IPS-18c (cell line): ENCODE measurements at regions not wholly inside any gene's neighbourhood (a gene's known extent, or its start where the extent isn't known, plus 50 kb on each side); places are given as distances from the start of the nearest gene placed in this dataset.

Source experiments
- H3K4me3 ChIP-seq: 2 replicates; pipeline ENCODE4 v1.7.0; 2013; ENCODE audit warnings: low read depth, mild to moderate bottlenecking, low read length, moderate library complexity; ENCODE audit not compliant: insufficient read depth
- H3K9me3 ChIP-seq: one replicate; pipeline ENCODE4 v1.6.1; 2013; ENCODE audit warnings: mild to moderate bottlenecking, low read length, moderate library complexity; ENCODE audit not compliant: control insufficient read depth, insufficient read depth

DNA sequence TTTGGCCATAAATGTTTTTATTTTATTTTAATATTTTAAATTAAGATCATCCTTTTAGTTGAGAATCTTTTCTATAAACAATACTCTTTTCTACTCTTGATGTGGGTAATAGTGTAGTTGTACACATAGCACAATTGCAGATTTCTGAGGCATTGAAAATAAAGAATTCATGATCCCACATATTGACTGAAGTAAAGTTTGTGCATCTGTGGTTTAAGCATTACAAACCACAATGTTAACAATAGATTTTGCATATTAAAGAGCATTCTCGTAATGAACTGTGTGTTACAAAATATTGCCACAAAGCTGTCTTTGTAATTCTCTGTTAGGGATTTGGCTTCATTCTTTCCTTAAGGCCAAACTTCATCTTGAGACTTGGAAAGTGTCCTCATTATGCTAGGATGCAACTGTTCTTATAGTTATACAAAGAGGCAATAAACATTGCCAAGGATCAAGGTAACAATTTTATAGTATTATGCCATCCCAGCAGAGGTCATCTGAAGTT lies 256.8 kb downstream of the OLFM3 start:
- no peak overlapping the region for H3K4me3 ChIP-seq
- H3K9me3 ChIP-seq: no peaks in the 10 kb centered on the region

DNA sequence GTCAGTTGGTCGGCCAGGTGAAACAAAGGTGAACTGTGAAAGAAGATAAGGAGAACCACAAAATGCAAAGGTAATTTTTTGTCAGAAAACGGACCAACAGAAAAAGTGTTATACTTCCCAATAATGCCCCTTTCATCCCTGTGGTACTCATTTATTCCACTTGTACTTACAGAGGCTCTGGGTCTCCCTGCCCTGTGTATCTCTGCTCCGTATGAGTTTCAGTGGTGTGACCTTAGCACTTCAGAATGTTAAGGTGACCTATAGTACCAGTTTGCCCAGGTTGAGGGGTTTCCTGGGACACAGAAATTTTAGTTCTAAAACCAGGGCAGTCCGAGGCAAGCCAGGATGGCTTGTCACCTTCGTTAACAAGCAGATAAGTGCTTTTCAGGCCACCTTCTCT lies 254.8 kb downstream of the OLFM3 start:
- no peaks in the 10 kb centered on the region for H3K9me3 ChIP-seq
- H3K4me3 ChIP-seq: no peak overlapping the region

DNA sequence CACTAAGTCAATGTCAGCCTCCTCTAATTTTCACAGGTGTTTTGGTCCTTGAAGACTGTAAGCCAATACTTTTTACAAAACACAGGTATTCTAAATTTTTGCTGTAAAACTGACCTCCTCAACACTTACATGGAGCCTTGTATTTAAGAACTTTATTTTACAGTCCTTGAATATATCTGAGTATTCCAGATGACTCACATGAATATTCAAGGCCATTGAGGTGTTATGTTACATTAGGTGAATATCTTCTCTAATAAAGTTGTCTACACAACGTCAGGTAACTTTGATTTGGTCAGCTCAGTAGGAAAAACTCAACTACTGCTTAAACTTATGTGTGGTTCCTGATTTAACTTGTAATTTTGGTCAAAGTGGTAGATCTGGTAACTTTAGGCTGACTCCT lies 254.2 kb downstream of the OLFM3 start:
- no peak overlapping the region for H3K4me3 ChIP-seq

GRCh38 chr1:101745551-101746270 lies 251.0 kb downstream of the OLFM3 start:
- H3K9me3 ChIP-seq: no peaks in the 10 kb centered on the region

More for the DNA sequence above, 254.2 kb downstream of the OLFM3 start:
- no peaks in the 10 kb centered on the region for H3K9me3 ChIP-seq

GRCh38 chr1:101748077-101748476 lies 248.6 kb downstream of the OLFM3 start:
- no peaks in the 10 kb centered on the region for H3K9me3 ChIP-seq
- no peak overlapping the region for H3K4me3 ChIP-seq

More at GRCh38 chr1:101745551-101746270, 251.0 kb downstream of the OLFM3 start:
- H3K4me3 ChIP-seq: no peak overlapping the region
